GM12878 (cell line): ENCODE measurements at regions not wholly inside any gene's neighbourhood (a gene's known extent, or its start where the extent isn't known, plus 50 kb on each side); places are given as distances from the start of the nearest gene placed in this dataset.

Source experiments
- BHLHE40 ChIP-seq, 2 experiments: fragments of 450-650 bp in 1 of 2; IDR thresholded peaks; 2 replicates each; pipeline ENCODE4 v1.6.1; 2011 to 2017; ENCODE audit warnings: low read depth in 2 of 2, borderline replicate concordance in 1 of 2, improper control_type of control experiment in 1 of 2, low read length in 1 of 2, mild to moderate bottlenecking in 1 of 2
- CREM ChIP-seq: IDR thresholded peaks from 2 replicates; pipeline ENCODE4 v1.6.1; 2014; ENCODE audit warnings: antibody characterized with exemption, low read depth
- CTCF ChIP-seq, 3 experiments: IDR thresholded peaks in 2 of 3; conservative IDR thresholded peaks in 1 of 3; 2 replicates each; pipeline ENCODE4 v1.5.1; 2011; ENCODE audit warnings: low read depth in 3 of 3, low read length in 3 of 3, mild to moderate bottlenecking in 3 of 3, control low read depth in 2 of 3, moderate library complexity in 2 of 3, inconsistent platforms in 1 of 3, mixed read lengths in 1 of 3; ENCODE audit not compliant: control insufficient read depth in 2 of 3, insufficient read depth in 1 of 3; ENCODE audit errors: extremely low read depth in 1 of 3
- JUND ChIP-seq: IDR thresholded peaks from 2 replicates; pipeline ENCODE4 v1.6.1; 2012; ENCODE audit warnings: low read depth, mild to moderate bottlenecking, low read length, improper control_type of control experiment, moderate library complexity
- SUZ12 ChIP-seq: fragments of 200-600 bp; sonication (generic); IDR thresholded peaks from one replicate; pipeline ENCODE4 v1.6.1; 2018; ENCODE audit warnings: antibody characterized with exemption, mild to moderate bottlenecking; ENCODE audit not compliant: unreplicated experiment

DNA sequence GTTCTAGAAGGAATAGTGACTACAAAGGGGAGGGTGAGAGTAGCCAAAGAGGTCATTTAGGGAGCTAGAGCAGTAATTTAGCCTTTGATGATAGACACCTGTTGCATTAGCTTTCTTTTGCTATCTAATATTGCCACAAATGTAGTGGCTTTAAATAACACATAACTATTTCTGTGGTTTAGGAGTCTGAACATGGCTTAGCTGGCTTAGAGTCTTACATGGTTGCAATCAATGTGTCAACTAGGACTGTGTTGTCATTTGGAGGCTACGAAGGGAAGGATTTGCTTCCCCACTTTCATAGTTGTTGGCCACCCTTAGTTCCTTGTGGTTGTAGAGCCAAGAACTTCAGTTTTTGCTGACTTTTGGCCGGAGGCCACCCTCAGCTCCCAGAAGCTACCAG lies 99.9 kb downstream of the C12orf50 start:
- TF ChIP-seq JUND (no peak), BHLHE40 (IDR thresholded peaks at IDR 0.05; ENCODE audit: borderline replicate concordance in 1 of 2, low read depth in 2 of 2, low read length in 1 of 2) (no peak), CTCF (IDR thresholded peaks at IDR 0.05 in 2 of 3, conservative IDR thresholded peaks at IDR 0.05 in 1 of 3; ENCODE audit: control insufficient read depth in 2 of 3, extremely low read depth in 1 of 3, insufficient read depth in 1 of 3, low read depth in 3 of 3, low read length in 3 of 3) (no peak), CREM (no peak), SUZ12 (no peak)
